Testis (tissue), 2 donors: ENCODE measurements at regions not wholly inside any gene's neighbourhood (a gene's known extent, or its start where the extent isn't known, plus 50 kb on each side); places are given as distances from the start of the nearest gene placed in this dataset.

Experiments used
- DNase-seq: peaks from one replicate; pipeline ENCODE4 v3.0.0-alpha.2; 2019
- H3K27ac ChIP-seq, 2 donors: fragments of 200-600 bp; sonication (generic); one replicate each; pipeline ENCODE4 v1.5.1; 2019
- H3K27me3 ChIP-seq: fragments of 200-600 bp; sonication (generic); one replicate; pipeline ENCODE4 v1.5.1; 2019
- H3K36me3 ChIP-seq: fragments of 200-600 bp; sonication (generic); one replicate; pipeline ENCODE4 v1.5.1; 2017; ENCODE audit warnings: low read depth; ENCODE audit errors: missing control alignments
- H3K4me1 ChIP-seq: fragments of 200-600 bp; sonication (generic); one replicate; pipeline ENCODE4 v1.5.1; 2019
- H3K4me3 ChIP-seq, 2 donors: fragments of 200-600 bp; sonication (generic); one replicate each; pipeline ENCODE4 v1.5.1; 2017 to 2019
- H3K9me3 ChIP-seq: fragments of 200-600 bp; sonication (generic); one replicate; pipeline ENCODE4 v1.5.1; 2017
- POLR2A ChIP-seq: fragments of 450-650 bp; IDR thresholded peaks from one replicate; pipeline ENCODE4 v1.6.1; 2017; ENCODE audit warnings: antibody characterized with exemption, mild to moderate bottlenecking, moderate library complexity
- WGBS, 2 donors: methylation state at CpG; one replicate each; pipeline ENCODE4 v1.1.5; 2018; 5-methylcytosine and 5-hydroxymethylcytosine counted together
- intact Hi-C: fragments of 100-400 bp; cut with DNase I; formaldehyde crosslinking; loops from one replicate; pipeline ENCODE4 v1.15.1; 2023; ENCODE audit warnings: low total_unique reads
- TF ChIP-seq, protein P1 (sequence below), 3 experiments: fragments of 450-650 bp in 2 of 3; fragments of 200-600 bp in 1 of 3; sonication (generic) in 1 of 3; IDR thresholded peaks; one replicate each; pipeline ENCODE4 v1.5.1; 2016 to 2019; ENCODE audit warnings: antibody characterized with exemption in 3 of 3, mild to moderate bottlenecking in 2 of 3, moderate library complexity in 1 of 3

DNA sequence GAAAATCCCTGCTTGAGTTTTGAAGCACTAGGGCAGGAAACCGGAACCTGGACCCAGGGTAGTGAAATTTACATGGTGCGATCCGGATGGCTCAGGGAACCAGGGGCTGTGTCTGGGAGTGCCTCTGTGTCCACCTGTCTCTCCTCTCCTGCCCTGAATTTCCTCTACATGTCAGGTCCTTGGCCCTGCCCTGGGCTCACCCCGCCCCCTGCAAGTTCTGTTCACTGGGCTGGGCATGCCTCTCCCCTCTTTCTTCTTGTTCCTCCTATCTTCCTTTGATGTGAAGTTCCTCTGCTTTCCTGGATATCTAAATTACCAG, 435.9 kb upstream of the RBMS3 start:
- H3K9me3 ChIP-seq, result no peaks in the 10 kb centered on the region
- no peaks in the 10 kb centered on the region for H3K27me3 ChIP-seq
- H3K27ac ChIP-seq, result no peak overlapping the region
- WGBS, 2 donors, result 54 to 91% methylated on average over 4 of the region's 4 CpGs
- intact Hi-C loops, result no loop called here
- no peaks in the 10 kb centered on the region for H3K4me1 ChIP-seq
- H3K4me3 ChIP-seq, result no peak overlapping the region
- TF ChIP-seq, protein P1, sequence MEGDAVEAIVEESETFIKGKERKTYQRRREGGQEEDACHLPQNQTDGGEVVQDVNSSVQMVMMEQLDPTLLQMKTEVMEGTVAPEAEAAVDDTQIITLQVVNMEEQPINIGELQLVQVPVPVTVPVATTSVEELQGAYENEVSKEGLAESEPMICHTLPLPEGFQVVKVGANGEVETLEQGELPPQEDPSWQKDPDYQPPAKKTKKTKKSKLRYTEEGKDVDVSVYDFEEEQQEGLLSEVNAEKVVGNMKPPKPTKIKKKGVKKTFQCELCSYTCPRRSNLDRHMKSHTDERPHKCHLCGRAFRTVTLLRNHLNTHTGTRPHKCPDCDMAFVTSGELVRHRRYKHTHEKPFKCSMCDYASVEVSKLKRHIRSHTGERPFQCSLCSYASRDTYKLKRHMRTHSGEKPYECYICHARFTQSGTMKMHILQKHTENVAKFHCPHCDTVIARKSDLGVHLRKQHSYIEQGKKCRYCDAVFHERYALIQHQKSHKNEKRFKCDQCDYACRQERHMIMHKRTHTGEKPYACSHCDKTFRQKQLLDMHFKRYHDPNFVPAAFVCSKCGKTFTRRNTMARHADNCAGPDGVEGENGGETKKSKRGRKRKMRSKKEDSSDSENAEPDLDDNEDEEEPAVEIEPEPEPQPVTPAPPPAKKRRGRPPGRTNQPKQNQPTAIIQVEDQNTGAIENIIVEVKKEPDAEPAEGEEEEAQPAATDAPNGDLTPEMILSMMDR (IDR thresholded peaks at IDR 0.05), result no peak
- no peak for TF ChIP-seq POLR2A
- no peaks in the 10 kb centered on the region for H3K36me3 ChIP-seq
- no peak for DNase-seq

DNA sequence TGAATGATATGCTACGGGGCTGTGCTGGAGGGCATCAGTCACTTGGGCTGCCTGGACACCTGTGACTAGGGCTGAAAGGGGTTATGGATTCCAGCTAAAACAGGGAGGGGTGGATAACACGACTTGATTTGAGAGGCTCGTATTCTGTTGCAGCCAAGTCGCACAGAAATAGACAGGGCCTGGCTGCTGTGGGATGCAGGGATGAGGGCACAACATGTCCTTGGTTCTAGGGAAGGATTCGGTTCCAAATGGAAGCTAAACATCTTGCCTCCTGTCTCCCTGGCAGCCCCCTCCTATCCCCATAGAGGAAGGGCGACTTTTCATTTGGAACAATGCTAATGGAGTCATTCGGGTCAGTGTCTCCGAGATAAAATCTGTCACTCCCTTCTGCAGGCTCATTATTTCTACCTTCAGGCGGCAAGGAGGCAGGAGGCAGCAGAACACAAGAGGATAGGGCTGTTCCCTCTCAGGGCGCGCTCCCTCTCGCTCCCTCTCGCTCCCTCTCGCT, 433.8 kb upstream of the RBMS3 start:
- no peak for TF ChIP-seq POLR2A
- TF ChIP-seq, protein P1 (IDR thresholded peaks at IDR 0.05), result no peak
- Histone ChIP-seq H3K27ac (no peak overlapping the region), H3K9me3 (no peaks in the 10 kb centered on the region), H3K36me3 (no peaks in the 10 kb centered on the region), H3K4me1 (no peaks in the 10 kb centered on the region), H3K4me3 (no peak overlapping the region), H3K27me3 (no peaks in the 10 kb centered on the region)
- WGBS, 2 donors, result 64 to 69% methylated on average over 14 of the region's 14 CpGs
- DNase-seq, result no peak
- intact Hi-C loops, result no loop called here

DNA sequence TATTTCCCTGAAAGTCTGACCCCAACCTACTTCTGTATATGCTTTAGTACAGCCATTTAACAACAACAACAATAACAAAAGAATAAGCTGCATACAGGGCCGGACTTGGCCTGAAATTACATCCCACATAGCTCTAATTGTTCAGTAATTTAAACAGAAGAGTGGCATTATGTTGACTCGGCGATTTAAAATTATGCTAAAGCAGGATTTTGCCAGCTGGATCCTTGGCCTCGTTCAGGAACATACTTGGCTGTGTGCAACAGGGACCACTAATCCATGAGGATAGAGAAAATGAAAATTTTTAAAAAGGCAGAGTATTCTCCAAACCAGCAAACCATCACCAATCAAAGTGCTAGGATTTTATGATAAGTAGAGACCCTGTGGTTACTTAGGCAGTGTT, 433.1 kb upstream of the RBMS3 start:
- no peaks in the 10 kb centered on the region for H3K27me3 ChIP-seq
- 51 to 55% methylated on average over 4 of the region's 4 CpGs for WGBS, 2 donors
- H3K36me3 ChIP-seq, result no peaks in the 10 kb centered on the region
- H3K4me1 ChIP-seq, result no peaks in the 10 kb centered on the region
- TF ChIP-seq POLR2A, result no peak
- TF ChIP-seq, protein P1 (IDR thresholded peaks at IDR 0.05), result no peak
- no peak overlapping the region for H3K4me3 ChIP-seq
- no peak for DNase-seq
- H3K27ac ChIP-seq, result no peak overlapping the region
- no peaks in the 10 kb centered on the region for H3K9me3 ChIP-seq
- intact Hi-C loops, result no loop called here

DNA sequence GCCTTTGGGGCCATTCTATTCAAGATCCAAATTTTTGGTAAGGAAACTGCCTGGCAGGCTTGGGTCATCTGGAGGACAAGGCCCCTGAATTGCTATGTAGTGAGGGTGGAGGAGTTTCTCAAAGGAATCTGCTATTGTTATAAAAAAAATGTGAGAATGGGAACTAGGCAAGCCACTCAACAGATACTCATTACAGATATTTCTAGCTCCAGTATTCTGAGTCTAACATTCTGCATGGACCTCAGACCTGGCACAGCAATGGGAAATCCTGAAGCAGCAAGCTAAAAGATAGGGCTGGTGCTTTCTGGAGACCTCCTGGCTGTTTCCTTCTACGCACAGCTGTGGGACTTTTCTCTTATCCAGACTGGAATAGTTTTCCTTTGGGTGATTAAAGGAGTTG, 430.7 kb upstream of the RBMS3 start:
- TF ChIP-seq, protein P1 (IDR thresholded peaks at IDR 0.05), result no peak
- no peak for TF ChIP-seq POLR2A
- intact Hi-C loops, result no loop called here
- no peak overlapping the region for H3K27ac ChIP-seq

DNA sequence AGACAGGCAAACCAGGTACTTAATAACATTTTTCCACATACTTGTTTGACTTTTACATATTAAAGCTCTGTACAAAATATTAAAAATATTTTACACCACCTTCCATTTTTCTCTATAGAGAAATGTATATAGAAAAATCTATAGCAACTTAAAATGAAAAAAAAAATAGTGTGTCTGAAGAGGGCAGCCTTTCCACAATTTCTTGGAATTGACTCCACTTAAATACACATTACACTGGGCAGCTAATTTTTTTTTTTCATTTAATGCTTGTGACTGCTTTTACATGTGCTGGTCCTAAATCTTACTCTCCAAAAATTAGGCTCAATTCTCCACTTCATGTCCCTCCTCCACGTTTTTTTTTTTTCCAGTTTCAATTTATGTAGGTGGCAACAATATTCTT, 427.0 kb upstream of the RBMS3 start:
- DNase-seq, result no peak
- H3K27me3 ChIP-seq, result no peaks in the 10 kb centered on the region
- H3K27ac ChIP-seq, result no peak overlapping the region
- no peak overlapping the region for H3K4me3 ChIP-seq
- no peaks in the 10 kb centered on the region for H3K9me3 ChIP-seq
- H3K36me3 ChIP-seq, result no peaks in the 10 kb centered on the region
- WGBS, 2 donors, result 58% methylated on average over 1 of the region's 1 CpG
- H3K4me1 ChIP-seq, result no peaks in the 10 kb centered on the region
- no peak for TF ChIP-seq POLR2A
- intact Hi-C loops, result no loop called here

More for the DNA sequence above, 430.7 kb upstream of the RBMS3 start:
- no peak overlapping the region for H3K4me3 ChIP-seq
- H3K27me3 ChIP-seq, result no peaks in the 10 kb centered on the region
- no peaks in the 10 kb centered on the region for H3K9me3 ChIP-seq
- 43 to 58% methylated on average over 1 of the region's 1 CpG for WGBS, 2 donors
- H3K36me3 ChIP-seq, result no peaks in the 10 kb centered on the region
- no peaks in the 10 kb centered on the region for H3K4me1 ChIP-seq
- DNase-seq, result no peak
